Activated naive CD8-positive, alpha-beta T cell treated with anti-CD3 and anti-CD28 coated beads, Interleukin-2, amount 50 U/mL, for 24 hours (primary cell): ENCODE measurements at regions not wholly inside any gene's neighbourhood (a gene's known extent, or its start where the extent isn't known, plus 50 kb on each side); places are given as distances from the start of the nearest gene placed in this dataset.

Experiments
- ATAC-seq: fragments of 150-1000 bp; cut with Tn5 transposase; one replicate; pipeline ENCODE4 v1.10.0; 2021
- DNase-seq: peaks from one replicate; pipeline ENCODE4 v3.0.0; 2021
- H3K27ac Mint-ChIP-seq: one replicate; pipeline ENCODE4 v1.8.0; 2021; ENCODE audit warnings: mild to moderate bottlenecking, mixed read lengths
- H3K27me3 Mint-ChIP-seq: one replicate; pipeline ENCODE4 v1.8.0; 2021; ENCODE audit warnings: mixed read lengths
- H3K36me3 Mint-ChIP-seq: one replicate; pipeline ENCODE4 v1.8.0; 2021; ENCODE audit warnings: low read depth, mixed read lengths
- H3K4me1 Mint-ChIP-seq: one replicate; pipeline ENCODE4 v1.8.0; 2021; ENCODE audit warnings: mixed read lengths
- H3K4me3 Mint-ChIP-seq: one replicate; pipeline ENCODE4 v1.8.0; 2021; ENCODE audit warnings: mild to moderate bottlenecking, moderate library complexity, mixed read lengths
- H3K9me3 Mint-ChIP-seq: one replicate; pipeline ENCODE4 v1.8.0; 2021; ENCODE audit warnings: mixed read lengths

DNA sequence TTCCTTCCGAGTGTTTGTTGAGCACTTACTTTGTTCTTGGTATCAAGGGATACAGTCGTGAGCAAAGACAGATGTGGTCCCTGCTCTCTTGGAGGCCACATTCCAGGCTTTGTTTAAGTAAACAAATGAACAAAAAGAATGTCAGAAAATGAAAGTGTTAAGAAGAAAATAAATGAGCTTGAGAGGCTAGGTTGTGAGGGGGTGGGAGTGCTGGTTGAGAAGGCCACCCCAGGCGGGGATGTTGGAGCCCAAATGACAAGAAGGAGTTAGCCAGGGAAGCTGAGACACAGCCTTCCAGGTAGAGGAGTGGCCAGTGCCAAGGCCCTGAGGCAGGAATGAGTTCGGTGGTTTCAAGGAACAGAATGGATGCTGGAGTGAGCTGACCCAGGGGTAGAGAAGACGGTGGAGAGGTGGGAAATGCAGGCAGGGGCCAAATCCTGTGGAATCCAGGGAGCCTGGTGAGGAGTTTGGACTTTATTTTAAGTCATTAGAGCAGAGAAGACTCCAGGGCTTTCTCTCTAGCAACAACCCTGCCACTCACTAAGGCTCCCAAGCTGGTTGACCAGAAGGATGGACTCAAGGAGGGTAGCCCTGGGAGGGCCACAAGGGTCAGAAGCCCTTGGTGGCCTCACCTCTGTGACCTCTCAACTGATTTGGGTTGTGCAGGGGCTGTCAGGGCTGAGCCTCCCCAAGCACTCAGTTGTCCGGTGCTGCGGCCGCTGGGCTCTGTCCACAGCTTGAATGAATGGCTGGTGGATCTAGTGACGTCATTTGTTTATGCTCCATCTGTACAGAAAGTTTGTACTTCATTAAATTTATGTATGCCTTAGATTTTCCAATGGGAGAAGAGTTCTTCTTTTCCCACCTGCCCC lies 66.0 kb upstream of the STX16 start:
- Mint-ChIP-seq H3K4me1 (no peaks in the 10 kb centered on the region), H3K9me3 (peaks cover 20% of the 10 kb centered on the region), H3K4me3 (no peak overlapping the region), H3K27me3 (peaks cover 5% of the 10 kb centered on the region), H3K36me3 (no peaks in the 10 kb centered on the region), H3K27ac (no peak overlapping the region)
- ATAC-seq (no peak), DNase-seq (no peak)

DNA sequence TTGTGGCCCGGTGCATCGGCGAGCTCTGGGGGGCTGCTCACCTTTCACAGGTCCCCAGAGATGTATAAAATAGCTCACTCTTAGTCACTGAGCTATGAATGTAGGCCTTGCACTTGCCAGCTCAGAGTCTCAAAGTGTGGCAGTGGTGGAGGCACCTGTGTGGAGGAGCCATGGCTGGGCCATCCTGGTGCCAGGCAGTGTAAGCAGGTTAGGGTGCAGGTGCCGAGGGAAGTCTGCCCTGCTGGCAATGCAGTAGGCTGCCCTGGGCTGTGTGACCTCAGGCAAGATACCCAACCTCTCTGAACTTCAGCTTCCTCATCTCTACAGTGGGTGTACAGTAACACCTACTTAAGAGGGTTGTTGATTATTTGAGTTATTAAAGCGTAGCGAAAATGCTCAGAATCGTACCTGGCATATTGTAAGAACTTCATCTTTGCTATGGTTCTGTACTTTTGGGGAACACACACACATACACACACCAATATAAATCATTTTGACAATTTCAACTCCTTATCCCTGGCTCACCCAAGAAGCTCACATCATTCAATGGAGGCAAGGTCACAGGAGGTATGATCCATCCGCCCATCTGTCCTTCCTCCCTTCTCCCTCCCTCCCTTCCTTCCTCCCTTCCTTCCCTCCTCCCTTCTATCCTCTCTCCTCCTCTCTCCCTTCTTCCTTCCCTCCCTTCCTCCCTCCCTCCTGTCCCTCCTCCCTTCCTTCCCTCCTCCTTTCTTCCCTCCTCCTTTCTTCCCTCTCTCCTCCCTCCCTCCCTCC lies 66.8 kb upstream of the STX16 start:
- H3K36me3 Mint-ChIP-seq = no peaks in the 10 kb centered on the region
- ATAC-seq (no peak), DNase-seq (no peak)
- no peaks in the 10 kb centered on the region for H3K4me1 Mint-ChIP-seq
- H3K9me3 Mint-ChIP-seq = peaks cover 20% of the 10 kb centered on the region
- no peak overlapping the region for H3K4me3 Mint-ChIP-seq
- H3K27me3 Mint-ChIP-seq = peaks cover 6% of the 10 kb centered on the region
- no peak overlapping the region for H3K27ac Mint-ChIP-seq

DNA sequence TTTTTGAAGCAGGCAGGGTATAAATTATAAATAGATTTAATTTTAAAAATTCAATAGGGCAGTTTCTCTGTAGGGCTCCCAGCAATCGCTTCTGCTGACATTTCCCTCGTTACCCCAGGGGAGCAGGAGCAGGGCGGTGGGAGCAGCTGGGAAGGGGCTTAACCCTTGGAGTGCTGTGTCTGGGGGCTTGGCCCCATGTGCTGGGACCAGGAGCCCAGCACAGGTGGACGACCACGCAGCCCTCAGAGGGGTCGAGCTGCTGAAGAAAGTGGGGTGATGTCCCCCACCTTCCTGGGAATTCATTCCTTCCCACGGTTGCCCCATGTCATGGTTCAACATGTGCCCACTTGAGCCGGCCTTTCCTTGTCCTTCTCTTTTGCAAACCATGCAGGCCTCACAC lies 67.5 kb upstream of the STX16 start:
- peaks cover 8% of the 10 kb centered on the region for H3K27me3 Mint-ChIP-seq
- no peak for DNase-seq
- H3K27ac Mint-ChIP-seq = no peak overlapping the region
- ATAC-seq = no peak
- H3K4me1 Mint-ChIP-seq = no peaks in the 10 kb centered on the region
- H3K36me3 Mint-ChIP-seq = no peaks in the 10 kb centered on the region
- no peak overlapping the region for H3K4me3 Mint-ChIP-seq
- H3K9me3 Mint-ChIP-seq = peaks cover 20% of the 10 kb centered on the region

DNA sequence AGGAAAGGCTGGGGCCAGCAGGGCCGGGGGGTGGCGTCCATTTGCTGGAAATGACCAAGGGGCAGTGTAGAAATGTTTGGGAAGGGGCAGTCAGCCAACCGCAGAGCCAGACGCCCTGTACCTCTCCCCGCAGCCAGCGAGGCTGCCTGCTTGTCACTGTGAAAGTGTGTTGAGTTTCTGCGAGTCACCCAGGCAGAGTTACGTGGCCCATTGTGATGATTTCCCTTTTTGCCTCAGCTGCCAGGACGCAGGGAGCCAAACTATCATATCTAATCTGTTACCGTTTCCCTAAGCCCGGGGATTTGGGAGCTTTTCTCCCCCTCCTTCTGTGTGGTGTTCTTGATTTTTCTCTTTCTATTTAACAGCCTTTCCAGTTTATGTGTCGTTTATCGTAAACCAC lies 67.9 kb upstream of the STX16 start:
- DNase-seq (no peak), ATAC-seq (no peak)
- Mint-ChIP-seq H3K4me1 (no peaks in the 10 kb centered on the region), H3K9me3 (peaks cover 20% of the 10 kb centered on the region), H3K4me3 (no peak overlapping the region), H3K27me3 (peaks cover 9% of the 10 kb centered on the region), H3K36me3 (no peaks in the 10 kb centered on the region), H3K27ac (no peak overlapping the region)

DNA sequence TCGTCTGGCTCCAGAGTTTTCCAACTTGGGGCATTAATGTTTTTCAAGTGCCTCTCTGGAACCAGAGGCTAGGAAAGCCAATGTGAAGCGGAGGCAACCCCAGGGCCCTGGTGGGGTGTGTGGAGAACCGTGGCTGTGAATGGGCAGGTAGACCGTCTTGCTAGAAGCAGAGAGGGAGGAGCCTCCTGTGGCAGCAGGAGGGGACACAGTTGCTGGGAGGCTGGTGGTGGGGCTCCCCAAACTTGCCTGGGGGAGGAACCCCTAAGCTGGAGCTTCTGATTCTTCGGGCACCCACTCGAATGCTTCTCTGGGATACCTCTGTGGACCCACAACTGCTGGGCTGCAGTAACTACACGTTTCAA lies 65.3 kb upstream of the APCDD1L start:
- H3K27me3 Mint-ChIP-seq = peaks cover 9% of the 10 kb centered on the region
- DNase-seq (no peak), ATAC-seq (no peak)
- no peaks in the 10 kb centered on the region for H3K4me1 Mint-ChIP-seq
- no peak overlapping the region for H3K27ac Mint-ChIP-seq
- H3K9me3 Mint-ChIP-seq = peaks cover 20% of the 10 kb centered on the region
- no peak overlapping the region for H3K4me3 Mint-ChIP-seq
- no peaks in the 10 kb centered on the region for H3K36me3 Mint-ChIP-seq

DNA sequence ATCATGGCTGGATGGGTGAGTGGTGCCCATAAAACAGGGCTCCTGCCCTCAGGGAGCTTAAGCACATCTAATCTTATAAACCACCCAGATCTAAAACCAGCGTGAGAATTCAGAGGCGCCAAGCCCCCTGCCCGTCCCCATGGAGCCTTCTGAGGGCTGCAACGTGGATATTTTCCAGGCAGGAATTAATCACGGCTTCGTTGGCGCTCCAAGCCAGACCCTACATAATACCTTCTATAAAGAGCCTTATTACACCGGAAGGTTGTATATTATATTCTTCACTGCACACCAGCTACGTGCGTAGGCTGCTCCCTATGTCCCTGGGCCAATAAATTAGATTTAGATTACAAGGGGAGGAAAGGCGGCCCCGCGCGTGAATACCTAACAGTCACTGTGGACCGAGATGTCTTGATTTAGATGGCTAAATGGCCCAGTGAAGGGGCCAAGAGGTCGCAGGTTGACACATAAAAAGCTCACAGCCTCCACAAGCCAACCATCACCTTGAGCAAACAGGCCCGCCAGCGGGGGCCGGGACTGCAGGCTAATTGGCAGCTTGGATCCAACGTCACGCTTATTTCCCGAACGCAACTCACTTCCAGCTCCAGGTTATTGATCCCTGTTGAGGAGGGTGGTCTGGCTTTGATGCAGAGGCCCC lies 64.7 kb upstream of the APCDD1L start:
- H3K9me3 Mint-ChIP-seq = peaks cover 20% of the 10 kb centered on the region
- no peak for DNase-seq
- no peak overlapping the region for H3K4me3 Mint-ChIP-seq
- ATAC-seq = no peak
- H3K27me3 Mint-ChIP-seq = peaks cover 9% of the 10 kb centered on the region
- H3K36me3 Mint-ChIP-seq = no peaks in the 10 kb centered on the region
- H3K4me1 Mint-ChIP-seq = no peaks in the 10 kb centered on the region
- no peak overlapping the region for H3K27ac Mint-ChIP-seq

DNA sequence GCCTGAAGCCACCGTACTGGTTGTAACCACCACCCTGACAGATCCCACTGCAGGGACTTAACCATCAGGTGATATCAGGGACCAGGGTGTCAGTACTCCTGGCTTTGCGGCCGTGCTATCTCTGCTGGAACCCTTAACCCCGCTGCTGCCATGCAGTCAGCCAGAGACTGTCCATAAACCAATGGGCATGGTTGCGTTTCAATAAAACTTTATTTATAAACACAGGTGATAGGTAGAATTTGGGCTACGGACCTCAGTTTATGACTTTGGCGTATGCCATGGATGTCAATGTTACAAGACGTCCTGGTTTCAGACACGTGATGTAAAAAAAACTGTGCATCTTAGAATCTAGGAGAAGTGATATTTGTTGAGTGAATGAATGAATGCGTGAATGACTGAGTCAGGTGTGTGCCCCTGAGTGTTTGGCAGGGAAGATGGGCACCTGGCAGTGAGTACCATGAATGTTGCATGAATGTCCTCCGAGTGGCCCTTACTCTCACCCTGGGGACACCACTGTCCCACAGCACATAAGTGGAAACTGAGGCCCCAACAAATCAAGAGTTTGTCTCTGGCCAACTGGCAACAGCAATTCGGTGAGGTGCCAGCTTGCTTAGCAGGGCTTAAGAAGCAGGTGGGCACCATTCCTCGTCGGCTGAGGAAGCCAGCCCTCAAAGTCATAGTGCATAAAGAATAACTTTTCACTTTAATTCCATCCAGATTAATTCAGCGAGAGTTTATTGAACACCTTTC lies 64.0 kb upstream of the APCDD1L start:
- Mint-ChIP-seq H3K4me1 (no peaks in the 10 kb centered on the region), H3K4me3 (no peak overlapping the region), H3K27ac (no peak overlapping the region), H3K36me3 (no peaks in the 10 kb centered on the region), H3K27me3 (peaks cover 9% of the 10 kb centered on the region), H3K9me3 (peaks cover 20% of the 10 kb centered on the region)
- no peak for ATAC-seq
- DNase-seq = no peak

DNA sequence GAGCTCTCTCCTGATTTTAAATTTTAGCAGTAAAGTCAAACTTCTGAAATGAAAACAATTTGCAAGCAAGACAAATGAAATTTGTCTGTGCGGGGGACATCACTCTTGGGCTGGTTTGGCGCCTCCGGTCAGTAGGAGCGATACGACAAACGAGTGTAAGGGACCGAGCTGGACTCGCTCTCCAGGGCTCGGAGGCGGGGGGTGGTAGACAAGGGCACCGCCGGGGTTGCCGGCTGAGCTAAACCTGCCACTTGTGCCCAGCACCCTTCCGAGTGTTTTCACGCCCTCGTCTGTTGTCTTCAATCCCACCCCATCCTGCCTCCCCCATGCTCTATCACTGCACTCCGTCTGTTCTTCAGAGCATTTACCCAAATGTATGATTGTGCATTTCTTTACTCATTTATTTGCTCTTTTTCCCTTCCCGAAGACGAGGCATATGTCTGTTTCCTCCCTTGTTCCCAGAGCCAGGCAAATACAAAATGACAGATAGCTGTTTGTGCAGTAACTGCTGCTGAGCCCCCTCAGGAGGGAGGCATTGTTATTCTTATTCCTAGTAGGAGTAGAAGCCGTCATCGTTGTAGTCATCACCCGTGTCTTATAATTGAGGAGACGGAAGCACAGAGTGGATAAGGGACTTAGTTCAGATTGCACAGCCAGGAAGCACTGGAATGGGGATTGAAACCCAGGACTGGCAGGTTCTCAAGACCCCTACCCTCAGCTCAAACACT lies 62.8 kb upstream of the APCDD1L start:
- DNase-seq = no peak

DNA sequence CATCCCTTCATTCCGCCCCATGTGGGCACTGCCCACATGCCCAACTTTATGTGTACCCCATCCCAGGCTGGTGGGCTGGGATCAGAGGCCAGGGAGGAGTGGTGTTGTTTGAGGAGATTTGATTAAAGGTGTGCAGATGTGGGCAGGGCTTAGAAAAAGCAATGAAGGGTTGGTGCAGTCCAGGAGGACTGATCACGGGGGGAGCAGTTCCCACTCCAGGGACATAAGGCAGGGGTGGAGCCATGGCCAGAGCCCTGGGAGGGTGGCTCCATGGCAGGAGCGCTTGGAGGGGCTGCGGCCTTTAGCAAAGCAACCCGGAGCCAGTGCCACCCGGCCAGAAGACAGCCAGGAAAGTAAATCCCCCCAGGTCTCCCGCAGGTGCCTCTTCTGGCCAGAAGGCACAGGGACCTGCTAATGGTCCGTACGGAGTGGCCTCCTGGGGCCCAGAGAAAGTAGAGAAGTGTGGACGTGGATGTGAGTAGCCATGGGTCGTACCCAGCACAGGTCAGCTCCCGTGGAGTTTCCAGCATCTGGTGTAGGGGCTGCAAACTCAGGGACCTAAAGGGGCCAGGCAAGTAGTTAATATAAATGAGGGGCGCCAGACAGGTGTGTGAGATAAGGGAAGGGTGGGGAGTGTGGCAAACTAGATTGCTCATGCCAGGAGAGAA lies 62.1 kb upstream of the APCDD1L start:
- no peaks in the 10 kb centered on the region for H3K36me3 Mint-ChIP-seq
- ATAC-seq = no peak
- no peak overlapping the region for H3K4me3 Mint-ChIP-seq
- H3K9me3 Mint-ChIP-seq = peaks cover 12% of the 10 kb centered on the region
- H3K27ac Mint-ChIP-seq = no peak overlapping the region
- no peaks in the 10 kb centered on the region for H3K4me1 Mint-ChIP-seq
- DNase-seq = no peak
- peaks cover 9% of the 10 kb centered on the region for H3K27me3 Mint-ChIP-seq

More for the DNA sequence above, 62.8 kb upstream of the APCDD1L start:
- H3K27ac Mint-ChIP-seq = no peak overlapping the region
- H3K4me1 Mint-ChIP-seq = no peaks in the 10 kb centered on the region
- H3K9me3 Mint-ChIP-seq = peaks cover 19% of the 10 kb centered on the region
- no peaks in the 10 kb centered on the region for H3K36me3 Mint-ChIP-seq
- H3K4me3 Mint-ChIP-seq = no peak overlapping the region
- H3K27me3 Mint-ChIP-seq = peaks cover 9% of the 10 kb centered on the region
- ATAC-seq = no peak

DNA sequence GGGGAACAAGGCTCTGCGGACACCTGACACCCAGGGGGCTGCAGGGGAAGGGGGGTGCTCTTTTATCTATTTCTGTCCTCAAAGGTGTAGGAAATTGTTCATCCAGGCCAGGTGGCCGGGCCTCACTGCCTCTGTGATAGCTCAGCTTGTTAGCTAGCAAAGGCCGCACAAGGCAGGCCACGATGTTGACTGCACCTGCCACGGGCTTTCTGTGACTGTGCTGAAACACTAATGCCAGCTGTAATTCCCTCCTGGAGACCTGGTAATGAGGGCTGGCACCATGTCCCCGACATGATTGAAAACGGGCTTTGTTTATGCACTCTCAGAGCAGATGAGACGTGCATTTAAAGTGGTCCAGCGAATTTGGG lies 61.4 kb upstream of the APCDD1L start:
- peaks cover 6% of the 10 kb centered on the region for H3K9me3 Mint-ChIP-seq
- H3K4me1 Mint-ChIP-seq = no peaks in the 10 kb centered on the region
- no peak overlapping the region for H3K4me3 Mint-ChIP-seq
- DNase-seq (no peak), ATAC-seq (no peak)
- no peak overlapping the region for H3K27ac Mint-ChIP-seq
- peaks cover 9% of the 10 kb centered on the region for H3K27me3 Mint-ChIP-seq
- no peaks in the 10 kb centered on the region for H3K36me3 Mint-ChIP-seq

DNA sequence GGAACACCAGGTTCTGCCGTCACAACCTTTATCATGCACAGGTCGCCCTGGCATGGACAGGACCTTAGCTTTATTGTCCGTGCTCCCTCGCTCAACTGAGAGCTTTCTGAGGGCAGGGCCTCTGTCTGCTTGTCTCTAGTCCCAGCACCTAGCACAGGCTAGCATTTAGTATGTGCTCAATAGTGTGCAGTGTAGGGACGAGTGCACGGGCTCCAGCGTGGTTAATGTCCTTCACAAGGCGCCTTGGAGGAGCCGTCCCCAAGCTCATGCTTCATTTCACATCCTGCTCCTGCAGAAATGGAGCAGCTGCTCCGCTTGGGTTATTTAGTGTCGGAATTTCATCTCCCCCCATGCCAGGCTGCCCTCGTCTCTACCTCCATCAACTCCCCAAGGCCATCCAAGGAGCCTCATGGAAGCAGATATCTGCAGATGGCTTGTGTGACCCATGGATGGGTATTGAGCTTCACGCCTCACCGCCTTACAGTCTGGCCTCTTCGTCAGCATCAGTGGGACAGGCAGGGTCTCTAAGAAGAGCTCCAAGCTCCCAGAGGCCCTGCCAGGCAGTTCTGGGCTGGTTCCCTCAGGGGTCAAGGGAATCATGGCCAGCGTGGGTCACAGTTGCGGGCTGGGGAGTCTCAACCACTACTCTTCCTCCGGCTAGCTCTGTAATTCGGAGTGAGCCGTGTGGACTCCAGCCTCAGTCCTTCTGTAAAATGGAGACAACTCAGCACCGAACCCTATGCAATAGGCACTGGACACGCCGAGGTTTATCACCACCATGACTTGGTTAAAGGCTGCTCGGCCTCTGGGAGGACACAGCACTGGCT lies 60.8 kb upstream of the APCDD1L start:
- Mint-ChIP-seq H3K36me3 (no peaks in the 10 kb centered on the region), H3K27me3 (peaks cover 10% of the 10 kb centered on the region), H3K27ac (no peak overlapping the region), H3K4me3 (no peak overlapping the region), H3K9me3 (no peaks in the 10 kb centered on the region), H3K4me1 (no peaks in the 10 kb centered on the region)
- no peak for ATAC-seq
- DNase-seq = no peak

DNA sequence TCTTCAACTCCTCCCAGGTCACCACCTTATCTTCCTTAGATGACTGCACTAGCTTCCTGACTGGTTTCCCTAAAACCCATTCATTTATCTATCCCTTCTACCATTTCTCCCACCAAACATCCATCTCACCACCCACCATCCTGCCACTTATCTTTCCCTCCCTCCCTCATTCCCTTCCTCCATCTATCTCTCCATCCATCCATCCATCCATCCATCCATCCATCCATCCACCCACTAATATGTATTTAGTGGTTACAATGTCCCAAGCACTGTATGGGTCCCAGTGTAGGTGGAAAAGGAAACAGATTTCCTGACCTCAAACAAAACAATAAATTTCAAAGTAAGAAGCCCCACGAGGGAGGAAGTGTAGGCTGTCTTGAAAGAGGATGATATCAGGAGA lies 59.3 kb upstream of the APCDD1L start:
- no peak for DNase-seq
- Mint-ChIP-seq H3K9me3 (no peaks in the 10 kb centered on the region), H3K27ac (no peak overlapping the region), H3K36me3 (no peaks in the 10 kb centered on the region), H3K4me1 (no peaks in the 10 kb centered on the region), H3K27me3 (peaks cover 10% of the 10 kb centered on the region), H3K4me3 (no peak overlapping the region)
- no peak for ATAC-seq

DNA sequence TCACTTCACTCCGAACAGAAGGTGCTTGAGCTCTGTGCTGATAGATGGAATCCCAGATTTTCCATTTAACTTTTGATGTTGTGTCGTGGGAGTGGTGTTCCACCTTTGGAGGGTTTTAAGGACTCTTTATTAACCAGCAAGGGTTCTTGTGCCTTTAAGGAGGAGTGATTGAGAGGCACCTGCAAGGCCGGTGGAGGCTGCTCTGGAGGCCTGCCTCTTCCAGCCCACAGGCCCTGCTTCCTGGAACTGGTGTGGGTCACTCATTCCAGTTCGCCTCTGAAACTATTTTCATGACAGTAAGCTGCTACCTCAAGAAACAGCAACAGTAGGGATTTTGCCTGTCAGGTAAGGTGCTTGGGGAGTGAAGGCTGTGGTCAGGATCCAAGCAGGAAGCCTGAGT lies 58.8 kb upstream of the APCDD1L start:
- Mint-ChIP-seq H3K9me3 (no peaks in the 10 kb centered on the region), H3K27ac (no peak overlapping the region), H3K36me3 (no peaks in the 10 kb centered on the region), H3K27me3 (peaks cover 7% of the 10 kb centered on the region), H3K4me1 (no peaks in the 10 kb centered on the region), H3K4me3 (no peak overlapping the region)
- DNase-seq (no peak), ATAC-seq (no peak)
